K562 (cell line): ENCODE measurements at regions not wholly inside any gene's neighbourhood (a gene's known extent, or its start where the extent isn't known, plus 50 kb on each side); places are given as distances from the start of the nearest gene placed in this dataset.

Source experiments
- ATAC-seq: fragments of 200-7000 bp; cut with Tn5 transposase; 3 replicates; pipeline ENCODE4 v1.9.1; 2020; ENCODE audit warnings: moderate library complexity
- BruUV-seq: library from RNA; stranded (reverse); fragments of 400-500 nt; replicated peaks from 2 replicates; lab custom pipeline; 2021; lab: Mats Ljungman, UMichigan
- CTCF ChIA-PET: fragments of 300-600 bp; formaldehyde crosslinking; extraction: SDS; loops from one replicate; lab custom pipeline; 2021; ENCODE audit warnings: low intra/inter-chr PET ratio; lab: Yijun Ruan, JAX
- POLR2A ChIA-PET: fragments of 300-600, 350-650 bp; sonication (Branson Sonifier 250); formaldehyde crosslinking; extraction: SDS; loops from one replicate; lab custom pipeline; 2021; ENCODE audit warnings: antibody characterized with exemption, inconsistent platforms; lab: Yijun Ruan, JAX
- DNase-seq, 4 experiments: peaks; one replicate each; pipeline versions ENCODE4 v3.0.0 to v3.0.0-alpha.2; 2011 to 2018; ENCODE audit warnings: low spot score in 3 of 4, mixed read lengths in 3 of 4; ENCODE audit errors: extremely low read depth in 1 of 4
- FAIRE-seq: peaks from 2 replicates; lab custom pipeline; 2011; peaks lifted over from hg19 to GRCh38; lab: Jason Lieb, UNC
- H2AFZ ChIP-seq: 2 replicates; pipeline ENCODE4 v1.6.0; 2011; ENCODE audit warnings: low read depth, low read length, control low read depth, inconsistent platforms
- H3K27ac ChIP-seq: fragments of 200-600 bp; 3 replicates; pipeline ENCODE4 v1.8.0; 2011; ENCODE audit warnings: low read depth, mild to moderate bottlenecking, control low read depth, inconsistent platforms, low read length, moderate library complexity, mixed read lengths; ENCODE audit errors: extremely low read depth
- H3K27me3 ChIP-seq, 2 experiments: fragments of 300-600 bp in 1 of 2; 2 replicates in 1 of 2; 3 replicates in 1 of 2; pipeline versions ENCODE4 v1.6.0 to v1.8.0; 2011; ENCODE audit warnings: inconsistent platforms in 2 of 2, low read length in 2 of 2, mild to moderate bottlenecking in 1 of 2, mixed read lengths in 1 of 2, moderate library complexity in 1 of 2; ENCODE audit not compliant: control insufficient read depth in 2 of 2, insufficient read depth in 2 of 2
- H3K36me3 ChIP-seq: fragments of 300-600 bp; 3 replicates; pipeline ENCODE4 v1.8.0; 2011; ENCODE audit warnings: mild to moderate bottlenecking, low read length, inconsistent platforms; ENCODE audit not compliant: control insufficient read depth, insufficient read depth
- H3K4me1 ChIP-seq, 2 experiments: fragments of 200-600 bp in 1 of 2; replicated peaks in 1 of 2; 2 replicates in 1 of 2; 3 replicates in 1 of 2; pipeline versions ENCODE4 v1.5.1 to v1.8.0; 2011; ENCODE audit warnings: inconsistent platforms in 2 of 2, low read length in 2 of 2, mild to moderate bottlenecking in 1 of 2, mixed read lengths in 1 of 2, moderate library complexity in 1 of 2; ENCODE audit not compliant: control insufficient read depth in 2 of 2, insufficient read depth in 2 of 2
- H3K4me2 ChIP-seq: 2 replicates; pipeline ENCODE4 v1.6.1; 2011; ENCODE audit warnings: low read length, control low read depth, inconsistent platforms, mixed read lengths; ENCODE audit not compliant: insufficient read depth
- H3K4me3 ChIP-seq: fragments of 200-600 bp; sonication (generic), shearing (Covaris generic); 2 replicates; pipeline ENCODE4 v1.5.1; 2016; ENCODE audit warnings: control low read depth, inconsistent platforms
- H3K79me2 ChIP-seq: fragments of 200-600 bp; 3 replicates; pipeline ENCODE4 v1.8.0; 2011; ENCODE audit warnings: low read length, inconsistent platforms; ENCODE audit not compliant: control insufficient read depth, insufficient read depth
- H3K9ac ChIP-seq, 2 experiments: 2 replicates each; pipeline versions ENCODE4 v1.6.0 to v1.6.1; 2011; ENCODE audit warnings: low read depth in 2 of 2, low read length in 2 of 2, control low read depth in 1 of 2, inconsistent platforms in 1 of 2, mild to moderate bottlenecking in 1 of 2, mixed read lengths in 1 of 2; ENCODE audit not compliant: insufficient read depth in 1 of 2
- H3K9me1 ChIP-seq: one replicate; pipeline ENCODE4 v1.6.0; 2011; ENCODE audit warnings: inconsistent platforms, mild to moderate bottlenecking, low read length, moderate library complexity; ENCODE audit not compliant: control insufficient read depth, insufficient read depth
- H3K9me3 ChIP-seq: replicated peaks from 2 replicates; pipeline ENCODE4 v1.5.1; 2011; ENCODE audit warnings: low read depth, low read length, inconsistent platforms; ENCODE audit not compliant: control insufficient read depth, insufficient read depth
- H4K20me1 ChIP-seq: replicated peaks from 2 replicates; pipeline ENCODE4 v1.6.1; 2011; ENCODE audit warnings: low read length, inconsistent platforms, mixed read lengths; ENCODE audit not compliant: control insufficient read depth, insufficient read depth
- CBX2 ChIP-seq: fragments of 200-600 bp; sonication (generic); IDR thresholded peaks from one replicate; pipeline ENCODE4 v1.6.1; 2012; ENCODE audit warnings: mild to moderate bottlenecking, low read length, inconsistent platforms; ENCODE audit not compliant: insufficient read depth, poor library complexity, severe bottlenecking
- GATAD2A ChIP-seq: fragments of 450-650 bp; IDR thresholded peaks from 2 replicates; pipeline ENCODE4 v1.6.1; 2017
- HNRNPLL ChIP-seq: fragments of 200-400 bp; formaldehyde crosslinking; IDR thresholded peaks from 2 replicates; pipeline ENCODE4 v1.6.1; 2017; ENCODE audit warnings: low read length, low read depth, mild to moderate bottlenecking; ENCODE audit not compliant: poor library complexity, severe bottlenecking
- HOXB6 ChIP-seq: fragments of 250-450 bp; sonication (Bioruptor Pico); IDR thresholded peaks from 2 replicates; pipeline ENCODE4 v1.5.1; 2022; ENCODE audit warnings: mild to moderate bottlenecking, borderline replicate concordance
- IRF2 ChIP-seq: sonication (generic); formaldehyde crosslinking; IDR thresholded peaks from 2 replicates; pipeline ENCODE4 v1.8.1; 2022; ENCODE audit warnings: mild to moderate bottlenecking, missing genetic modification reagents
- KLF16 ChIP-seq: IDR thresholded peaks from 2 replicates; pipeline ENCODE4 v1.6.1; 2016; ENCODE audit warnings: antibody characterized with exemption
- NFRKB ChIP-seq: fragments of 450-650 bp; IDR thresholded peaks from 2 replicates; pipeline ENCODE4 v1.6.1; 2016; ENCODE audit warnings: low read depth
- POLR2B ChIP-seq: fragments of 450-650 bp; IDR thresholded peaks from 2 replicates; pipeline ENCODE4 v1.6.1; 2018; ENCODE audit warnings: low read depth; ENCODE audit not compliant: partially characterized antibody
- SMC3 ChIP-seq: conservative IDR thresholded peaks from 2 replicates; pipeline ENCODE4 v1.6.1; 2011; ENCODE audit warnings: low read depth, low read length, improper control_type of control experiment; ENCODE audit not compliant: insufficient read depth
- TFAM ChIP-seq: fragments of 250-450 bp; sonication (Bioruptor Pico); conservative IDR thresholded peaks from 2 replicates; pipeline ENCODE4 v1.5.0; 2021; ENCODE audit warnings: mild to moderate bottlenecking, moderate library complexity
- ZKSCAN1 ChIP-seq: fragments of 150-350 bp; IDR thresholded peaks from 2 replicates; pipeline ENCODE4 v1.6.1; 2016; ENCODE audit warnings: low read depth, low read length
- ZNF561 ChIP-seq: fragments of 450-650 bp; formaldehyde crosslinking; conservative IDR thresholded peaks from 2 replicates; pipeline ENCODE4 v1.4.0; 2020; ENCODE audit warnings: mild to moderate bottlenecking, moderate library complexity
- ZNF644 ChIP-seq: fragments of 200-800 bp; sonication (Bioruptor generic); IDR thresholded peaks from 2 replicates; pipeline ENCODE4 v1.6.1; 2016; ENCODE audit warnings: low read depth, missing genetic modification characterization, missing compliant biosample characterization
- WGBS: fragments of 100-300 bp; shearing (Covaris generic); methylation state at CpG from one replicate; pipeline ENCODE4 v1.1.6; 2016; ENCODE audit warnings: low coverage, mixed read lengths; ENCODE audit not compliant: insufficient coverage; ENCODE audit errors: missing lambda C conversion rate; 5-methylcytosine and 5-hydroxymethylcytosine counted together
- in situ Hi-C: fragments of 300-500 bp; cut with MboI; formaldehyde crosslinking; loops from 4 replicates; pipeline ENCODE4 v1.15.0; 2018; ENCODE audit warnings: inconsistent platforms, mixed read lengths
- intact Hi-C: fragments of 100-400 bp; cut with micrococcal nuclease; formaldehyde crosslinking; loops from 2 replicates; pipeline ENCODE4 v1.14.2; 2022
- TF ChIP-seq, protein P1 (sequence below), 3 experiments: IDR thresholded peaks in 2 of 3; conservative IDR thresholded peaks in 1 of 3; 2 replicates each; pipeline ENCODE4 v1.5.1; 2011 to 2012; ENCODE audit warnings: low read length in 3 of 3, mild to moderate bottlenecking in 3 of 3, control low read depth in 2 of 3, improper control_type of control experiment in 1 of 3, inconsistent platforms in 1 of 3, low read depth in 1 of 3, mixed read lengths in 1 of 3, moderate library complexity in 1 of 3; ENCODE audit not compliant: insufficient read depth in 2 of 3
- TF ChIP-seq, protein P2 (sequence below): sonication (generic); formaldehyde crosslinking; IDR thresholded peaks from 2 replicates; pipeline ENCODE4 v1.8.0; 2022; ENCODE audit warnings: mild to moderate bottlenecking, missing genetic modification reagents

DNA sequence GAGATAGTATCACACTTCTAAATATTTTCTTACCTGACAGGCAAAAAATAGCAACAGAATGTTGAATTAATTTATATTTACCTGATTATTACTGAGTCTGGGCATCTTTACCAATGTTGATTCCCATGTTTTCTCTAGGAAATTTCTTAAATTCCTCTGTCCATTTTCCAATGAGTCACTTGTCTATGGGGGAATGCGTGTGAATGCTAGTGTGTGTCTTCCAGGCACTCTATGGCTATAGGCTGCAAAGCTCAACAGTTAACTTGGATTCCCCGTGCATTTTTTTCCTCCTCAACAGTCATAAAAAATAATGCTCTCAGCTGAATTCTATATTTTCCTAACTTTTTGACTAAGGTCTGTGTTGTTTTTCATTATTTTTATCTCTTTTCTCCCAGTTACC lies 1385.8 kb upstream of the FLRT2 start:
- Histone ChIP-seq H3K4me3 (no peak overlapping the region), H3K9me1 (no peaks in the 10 kb centered on the region), H3K27ac (no peak overlapping the region), H3K9me3 (no peaks in the 10 kb centered on the region), H3K9ac (no peak overlapping the region), H3K79me2 (no peaks in the 10 kb centered on the region), H3K4me1 (no peaks in the 10 kb centered on the region), H4K20me1 (no peaks in the 10 kb centered on the region), H3K36me3 (no peaks in the 10 kb centered on the region), H2AFZ (no peak overlapping the region), H3K4me2 (no peak overlapping the region), H3K27me3 (no peaks in the 10 kb centered on the region)
- BruUV-seq, result no TSS peak
- ChIA-PET CTCF (no interaction called here), POLR2A (no interaction called here)
- intact Hi-C loops, result no loop called here
- FAIRE-seq (no peak), ATAC-seq (no peak), DNase-seq (no peak)
- WGBS, result 0% methylated on average over 2 of the region's 2 CpGs
- TF ChIP-seq ZNF561 (CRISPR knock-in tag) (no peak), ZKSCAN1 (no peak), HNRNPLL (no peak), TFAM (no peak), ZNF644 (no peak), NFRKB (no peak), CBX2 (no peak), HOXB6 (CRISPR knock-in tag) (no peak), GATAD2A (no peak), KLF16 (no peak), IRF2 (CRISPR knock-in tag) (no peak), POLR2B (no peak), SMC3 (no peak)
- TF ChIP-seq, protein P1, sequence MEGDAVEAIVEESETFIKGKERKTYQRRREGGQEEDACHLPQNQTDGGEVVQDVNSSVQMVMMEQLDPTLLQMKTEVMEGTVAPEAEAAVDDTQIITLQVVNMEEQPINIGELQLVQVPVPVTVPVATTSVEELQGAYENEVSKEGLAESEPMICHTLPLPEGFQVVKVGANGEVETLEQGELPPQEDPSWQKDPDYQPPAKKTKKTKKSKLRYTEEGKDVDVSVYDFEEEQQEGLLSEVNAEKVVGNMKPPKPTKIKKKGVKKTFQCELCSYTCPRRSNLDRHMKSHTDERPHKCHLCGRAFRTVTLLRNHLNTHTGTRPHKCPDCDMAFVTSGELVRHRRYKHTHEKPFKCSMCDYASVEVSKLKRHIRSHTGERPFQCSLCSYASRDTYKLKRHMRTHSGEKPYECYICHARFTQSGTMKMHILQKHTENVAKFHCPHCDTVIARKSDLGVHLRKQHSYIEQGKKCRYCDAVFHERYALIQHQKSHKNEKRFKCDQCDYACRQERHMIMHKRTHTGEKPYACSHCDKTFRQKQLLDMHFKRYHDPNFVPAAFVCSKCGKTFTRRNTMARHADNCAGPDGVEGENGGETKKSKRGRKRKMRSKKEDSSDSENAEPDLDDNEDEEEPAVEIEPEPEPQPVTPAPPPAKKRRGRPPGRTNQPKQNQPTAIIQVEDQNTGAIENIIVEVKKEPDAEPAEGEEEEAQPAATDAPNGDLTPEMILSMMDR (IDR thresholded peaks at IDR 0.05 in 2 of 3, conservative IDR thresholded peaks at IDR 0.05 in 1 of 3; ENCODE audit: insufficient read depth in 2 of 3, low read depth in 1 of 3, low read length in 3 of 3), result no peak
- TF ChIP-seq, protein P2, sequence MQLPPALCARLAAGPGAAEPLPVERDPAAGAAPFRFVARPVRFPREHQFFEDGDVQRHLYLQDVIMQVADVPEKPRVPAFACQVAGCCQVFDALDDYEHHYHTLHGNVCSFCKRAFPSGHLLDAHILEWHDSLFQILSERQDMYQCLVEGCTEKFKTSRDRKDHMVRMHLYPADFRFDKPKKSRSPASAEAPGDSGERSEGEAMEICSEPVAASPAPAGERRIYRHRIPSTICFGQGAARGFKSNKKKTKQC (CRISPR knock-in tag), result no peak
- in situ Hi-C loops, result no loop called here
